SK-N-SH treated with all-trans-retinoic acid at 6 μM for 48 hours (cell line): ENCODE measurements at regions not wholly inside any gene's neighbourhood (a gene's known extent, or its start where the extent isn't known, plus 50 kb on each side); places are given as distances from the start of the nearest gene placed in this dataset.

ENCODE experiments used
- ATAC-seq: fragments of 200-7000 bp; cut with Tn5 transposase; 3 replicates; pipeline ENCODE4 v1.9.1; 2020; ENCODE audit warnings: mild to moderate bottlenecking, moderate library complexity
- ARNTL ChIP-seq: fragments of 450-650 bp; formaldehyde crosslinking; IDR thresholded peaks from 2 replicates; pipeline ENCODE4 v1.5.0; 2020; ENCODE audit warnings: low read depth, mild to moderate bottlenecking, moderate library complexity, borderline replicate concordance
- CREB5 ChIP-seq: fragments of 250-450 bp; sonication (Bioruptor Pico); IDR thresholded peaks from 2 replicates; pipeline ENCODE4 v1.5.1; 2020; ENCODE audit warnings: low read depth, mild to moderate bottlenecking, moderate library complexity
- CSDC2 ChIP-seq: fragments of 250-450 bp; sonication (Bioruptor Pico); IDR thresholded peaks from 2 replicates; pipeline ENCODE4 v1.5.0; 2020; ENCODE audit warnings: mild to moderate bottlenecking, moderate library complexity
- CSRNP3 ChIP-seq: fragments of 250-450 bp; sonication (Bioruptor Pico); IDR thresholded peaks from 2 replicates; pipeline ENCODE4 v1.5.1; 2021; ENCODE audit warnings: mild to moderate bottlenecking, moderate library complexity
- ESRRG ChIP-seq: fragments of 250-450 bp; sonication (Bioruptor Pico); IDR thresholded peaks from 2 replicates; pipeline ENCODE4 v1.6.1; 2021; ENCODE audit warnings: mild to moderate bottlenecking
- GLIS3 ChIP-seq: fragments of 250-450 bp; sonication (Bioruptor Pico); IDR thresholded peaks from 2 replicates; pipeline ENCODE4 v1.5.0; 2020; ENCODE audit warnings: mild to moderate bottlenecking, moderate library complexity
- ISL1 ChIP-seq: fragments of 250-450 bp; sonication (Bioruptor Pico); IDR thresholded peaks from 2 replicates; pipeline ENCODE4 v2.1.2; 2022; ENCODE audit warnings: mild to moderate bottlenecking, moderate library complexity
- OSR1 ChIP-seq: fragments of 250-450 bp; sonication (Bioruptor Pico); IDR thresholded peaks from 2 replicates; pipeline ENCODE4 v1.8.0; 2022; ENCODE audit warnings: moderate library complexity, mild to moderate bottlenecking, inconsistent platforms
- PATZ1 ChIP-seq: fragments of 250-450 bp; sonication (Bioruptor Pico); IDR thresholded peaks from 2 replicates; pipeline ENCODE4 v1.8.0; 2020; ENCODE audit warnings: mild to moderate bottlenecking, moderate library complexity, borderline replicate concordance
- POU6F1 ChIP-seq: fragments of 250-450 bp; sonication (Bioruptor Pico); IDR thresholded peaks from 2 replicates; pipeline ENCODE4 v1.8.0; 2021; ENCODE audit warnings: low read depth, mild to moderate bottlenecking, moderate library complexity, borderline replicate concordance
- PPARA ChIP-seq: fragments of 250-450 bp; sonication (Bioruptor Pico); IDR thresholded peaks from 2 replicates; pipeline ENCODE4 v1.5.0; 2020; ENCODE audit warnings: mild to moderate bottlenecking, borderline replicate concordance
- RARB ChIP-seq: fragments of 250-450 bp; sonication (Bioruptor Pico); IDR thresholded peaks from 2 replicates; pipeline ENCODE4 v1.8.0; 2021; ENCODE audit warnings: mild to moderate bottlenecking, moderate library complexity
- SNAI2 ChIP-seq: fragments of 250-450 bp; sonication (Bioruptor Pico); IDR thresholded peaks from 2 replicates; pipeline ENCODE4 v1.5.0; 2020; ENCODE audit warnings: mild to moderate bottlenecking, moderate library complexity
- TCF4 ChIP-seq: fragments of 250-450 bp; sonication (Bioruptor Pico); IDR thresholded peaks from 2 replicates; pipeline ENCODE4 v1.8.0; 2021; ENCODE audit warnings: mild to moderate bottlenecking, moderate library complexity, borderline replicate concordance
- TOX ChIP-seq: fragments of 250-450 bp; sonication (Bioruptor Pico); IDR thresholded peaks from 2 replicates; pipeline ENCODE4 v1.8.0; 2021; ENCODE audit warnings: mild to moderate bottlenecking, moderate library complexity, borderline replicate concordance
- TSHZ2 ChIP-seq: fragments of 250-450 bp; sonication (Bioruptor Pico); IDR thresholded peaks from 2 replicates; pipeline ENCODE4 v1.5.0; 2020; ENCODE audit warnings: mild to moderate bottlenecking, moderate library complexity
- ZC3H10 ChIP-seq: fragments of 250-450 bp; sonication (Bioruptor Pico); IDR thresholded peaks from 2 replicates; pipeline ENCODE4 v1.5.1; 2021; ENCODE audit warnings: mild to moderate bottlenecking, moderate library complexity
- ZFP3 ChIP-seq: fragments of 250-450 bp; sonication (Bioruptor Pico); IDR thresholded peaks from 2 replicates; pipeline ENCODE4 v1.5.0; 2020; ENCODE audit warnings: mild to moderate bottlenecking, moderate library complexity
- ZFP30 ChIP-seq: fragments of 450-650 bp; formaldehyde crosslinking; IDR thresholded peaks from 2 replicates; pipeline ENCODE4 v1.5.0; 2022; ENCODE audit warnings: mild to moderate bottlenecking, moderate library complexity
- ZNF565 ChIP-seq: fragments of 450-650 bp; formaldehyde crosslinking; conservative IDR thresholded peaks from 2 replicates; pipeline ENCODE4 v1.5.0; 2020; ENCODE audit warnings: low read depth, mild to moderate bottlenecking, moderate library complexity
- ZNF70 ChIP-seq: fragments of 450-650 bp; formaldehyde crosslinking; IDR thresholded peaks from 2 replicates; pipeline ENCODE4 v1.5.0; 2020; ENCODE audit warnings: mild to moderate bottlenecking, moderate library complexity
- ZNF8 ChIP-seq: fragments of 450-650 bp; formaldehyde crosslinking; IDR thresholded peaks from 2 replicates; pipeline ENCODE4 v1.5.0; 2020; ENCODE audit warnings: mild to moderate bottlenecking, moderate library complexity

GRCh38 chr13:105538346-105538745, 997.1 kb downstream of the EFNB2 start:
- no peak for ATAC-seq
- TF ChIP-seq ESRRG (CRISPR knock-in tag) (no peak), ZNF565 (CRISPR knock-in tag) (no peak), SNAI2 (CRISPR knock-in tag) (no peak), TSHZ2 (CRISPR knock-in tag) (no peak), GLIS3 (no peak), ARNTL (CRISPR knock-in tag) (no peak), ZNF8 (CRISPR knock-in tag) (no peak), ZFP3 (CRISPR knock-in tag) (no peak)

- no peak for ATAC-seq
These were observed 998.3 kb downstream of the EFNB2 start for GRCh38 chr13:105537113-105537512.

GRCh38 chr13:105530468-105530867, 1005.0 kb downstream of the EFNB2 start:
- no peak for ATAC-seq
- TF ChIP-seq CSDC2 (CRISPR knock-in tag) (no peak), TOX (CRISPR knock-in tag) (no peak), SNAI2 (CRISPR knock-in tag) (no peak), ZC3H10 (CRISPR knock-in tag) (no peak), OSR1 (CRISPR knock-in tag) (no peak), ISL1 (CRISPR knock-in tag) (no peak), ZNF8 (CRISPR knock-in tag) (no peak), RARB (CRISPR knock-in tag) (no peak), ZFP3 (CRISPR knock-in tag) (no peak), CSRNP3 (CRISPR knock-in tag) (no peak), ZFP30 (CRISPR knock-in tag) (no peak), TCF4 (no peak), ZNF565 (CRISPR knock-in tag) (no peak), ESRRG (CRISPR knock-in tag) (no peak), ZNF70 (no peak), PPARA (CRISPR knock-in tag) (no peak)
- TF ChIP-seq, all 23 proteins: peak for 0

More at GRCh38 chr13:105537113-105537512, 998.3 kb downstream of the EFNB2 start:
- no peak for TF ChIP-seq RARB (CRISPR knock-in tag)
- no peak for TF ChIP-seq TCF4
- TF ChIP-seq TSHZ2 (CRISPR knock-in tag): no peak
- no peak for TF ChIP-seq OSR1 (CRISPR knock-in tag)
- no peak for TF ChIP-seq SNAI2 (CRISPR knock-in tag)
- TF ChIP-seq CSDC2 (CRISPR knock-in tag): no peak
- TF ChIP-seq ZNF70: no peak
- TF ChIP-seq GLIS3: no peak

GRCh38 chr13:105527127-105527526, 1008.3 kb downstream of the EFNB2 start:
- ATAC-seq: no peak
- TF ChIP-seq POU6F1 (CRISPR knock-in tag) (no peak), TOX (CRISPR knock-in tag) (no peak), GLIS3 (no peak), CREB5 (CRISPR knock-in tag) (no peak), PATZ1 (no peak), ESRRG (CRISPR knock-in tag) (no peak), ZFP30 (CRISPR knock-in tag) (no peak)
